Stimulated activated CD4-positive, alpha-beta T cell treated with anti-CD3 and anti-CD28 coated beads, Interleukin-4, amount 100 ng/mL, for 1 hour (primary cell): ENCODE measurements at regions not wholly inside any gene's neighbourhood (a gene's known extent, or its start where the extent isn't known, plus 50 kb on each side); places are given as distances from the start of the nearest gene placed in this dataset.
"Not testable (repeated sequence)": the region's sequence is repeated elsewhere in the genome, so short reads cannot be mapped to it uniquely, and the experiment has no call there.

Experiments
- DNase-seq: peaks from one replicate; pipeline ENCODE4 v3.0.0-alpha.2; 2020

DNA sequence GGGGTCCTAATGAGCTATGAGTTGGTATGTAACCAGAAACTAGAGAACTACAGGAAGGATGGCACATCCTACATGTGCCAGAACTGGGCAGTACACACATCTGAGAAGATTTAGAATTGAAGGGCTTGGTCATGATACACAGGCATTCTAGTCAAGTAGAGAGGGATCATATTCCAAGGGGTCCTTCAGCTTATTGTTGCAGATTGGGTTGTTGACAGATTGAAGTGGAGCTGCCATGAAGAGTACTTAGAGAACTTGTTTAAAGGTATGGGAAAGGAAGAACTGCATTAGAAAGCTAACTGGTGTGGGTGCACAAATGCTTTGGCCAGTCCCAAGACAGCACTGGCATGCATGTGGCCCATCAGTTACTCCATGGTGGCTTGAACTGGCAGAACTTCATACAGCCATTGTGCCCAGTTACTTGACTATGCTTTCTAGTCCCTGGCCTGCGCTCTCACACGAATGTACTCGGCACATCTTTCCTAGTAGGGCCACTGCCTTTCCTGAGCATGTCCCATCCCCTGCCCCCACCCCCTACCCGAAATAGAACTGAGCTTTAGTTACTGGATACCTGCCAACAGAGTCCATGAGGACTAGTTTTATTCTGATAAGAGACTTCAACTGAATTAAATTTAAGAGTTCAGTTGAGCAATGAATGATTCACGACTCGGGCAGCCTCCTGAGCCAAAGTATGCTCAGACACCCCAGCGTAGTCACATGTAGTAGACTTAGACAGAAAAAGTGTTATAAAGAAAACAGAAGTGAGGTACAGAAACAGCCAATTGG lies 64.0 kb downstream of the CCNG2 start:
- no peak for DNase-seq

- no peak for DNase-seq
These were observed 68.0 kb downstream of the CCNG2 start for GRCh38 chr4:77225022-77225421.

DNA sequence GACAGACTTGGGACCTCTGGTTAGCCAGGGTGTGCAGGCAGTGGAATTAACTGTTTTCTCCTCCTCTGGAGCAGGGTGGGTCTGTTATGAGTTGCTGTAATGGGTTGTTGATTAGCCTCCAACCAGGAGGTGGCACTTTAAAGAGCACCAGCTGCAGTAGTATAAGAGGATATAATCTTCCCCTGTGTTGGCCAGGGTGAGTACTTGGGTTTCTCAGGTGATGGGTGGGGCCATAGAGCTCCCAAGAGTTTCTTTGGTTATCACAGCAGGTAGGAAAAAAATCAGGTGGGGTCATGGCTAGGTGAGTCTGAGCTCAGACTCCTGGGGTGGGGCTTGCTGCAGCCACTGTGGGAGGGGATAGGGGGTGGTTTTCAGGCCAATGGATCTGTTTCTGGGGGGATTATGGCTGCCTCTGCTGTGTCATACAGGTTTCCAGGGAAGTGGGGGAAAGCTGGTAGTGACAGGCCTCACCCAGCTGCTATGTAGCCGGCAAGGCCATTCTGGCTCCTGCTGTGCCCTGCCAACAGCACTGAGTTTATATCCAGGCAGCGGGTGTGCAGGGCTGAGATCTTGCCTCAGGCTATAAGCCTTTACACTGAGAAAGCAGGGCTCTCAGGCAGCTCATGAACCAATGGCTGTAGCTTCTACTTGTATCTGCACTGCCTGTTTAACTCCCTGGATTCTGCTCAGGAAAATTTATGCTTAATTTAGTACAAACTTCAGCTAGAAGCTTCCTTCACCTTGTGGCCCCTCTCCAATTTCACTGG lies 70.1 kb downstream of the CCNG2 start:
- no peak for DNase-seq

- no peak for DNase-seq
These were observed 72.4 kb downstream of the CCNG2 start for GRCh38 chr4:77229433-77229832.

GRCh38 chr4:77232653-77233052 lies 75.6 kb downstream of the CCNG2 start:
- DNase-seq = no peak

- no peak for DNase-seq
These were observed 78.4 kb downstream of the CCNG2 start for GRCh38 chr4:77235289-77235854.

DNA sequence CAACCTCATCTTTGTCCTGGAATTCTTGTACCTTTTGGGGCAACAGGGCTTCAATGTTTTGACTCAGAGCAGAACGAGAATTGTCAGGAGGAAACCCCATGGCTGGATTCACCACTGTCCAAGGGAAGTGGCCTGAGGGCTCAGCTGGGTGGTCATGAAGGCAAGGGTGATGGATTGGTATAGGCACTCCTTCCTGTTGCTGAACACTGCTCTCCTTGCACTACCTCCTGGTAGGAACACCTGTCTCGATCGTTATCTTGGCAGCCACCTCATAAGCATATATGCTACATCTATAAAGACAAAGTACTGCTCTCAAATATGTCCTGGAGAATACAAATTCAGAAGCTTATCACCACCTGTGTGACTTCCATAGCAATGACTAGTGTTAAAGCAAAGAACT lies 79.8 kb downstream of the CCNG2 start:
- DNase-seq = no peak

- peak; percentile 62 for DNase-seq
These were observed 83.6 kb downstream of the CCNG2 start for GRCh38 chr4:77240469-77241066.

- no peak for DNase-seq
These were observed 91.8 kb downstream of the CCNG2 start for GRCh38 chr4:77248805-77249204.

DNA sequence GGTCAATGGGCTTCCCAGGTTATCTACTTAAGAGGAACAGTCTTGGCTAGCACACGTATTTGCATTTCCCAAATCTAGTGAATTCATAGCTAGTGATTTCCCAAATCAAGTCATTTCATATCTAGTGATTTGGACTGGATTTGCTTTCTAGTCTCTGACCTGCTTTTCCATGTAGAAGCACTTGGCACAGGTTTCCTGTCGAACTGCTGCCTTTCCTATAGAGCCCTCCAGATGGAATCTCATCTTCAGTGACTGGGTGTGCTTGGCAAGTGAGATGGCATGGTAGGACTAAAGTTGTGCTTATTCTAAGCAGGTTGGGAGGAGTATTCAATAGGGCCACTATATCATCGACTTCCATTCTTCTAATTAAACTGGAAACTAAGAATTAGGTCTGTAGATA lies 94.7 kb downstream of the CCNG2 start:
- DNase-seq = no peak

DNA sequence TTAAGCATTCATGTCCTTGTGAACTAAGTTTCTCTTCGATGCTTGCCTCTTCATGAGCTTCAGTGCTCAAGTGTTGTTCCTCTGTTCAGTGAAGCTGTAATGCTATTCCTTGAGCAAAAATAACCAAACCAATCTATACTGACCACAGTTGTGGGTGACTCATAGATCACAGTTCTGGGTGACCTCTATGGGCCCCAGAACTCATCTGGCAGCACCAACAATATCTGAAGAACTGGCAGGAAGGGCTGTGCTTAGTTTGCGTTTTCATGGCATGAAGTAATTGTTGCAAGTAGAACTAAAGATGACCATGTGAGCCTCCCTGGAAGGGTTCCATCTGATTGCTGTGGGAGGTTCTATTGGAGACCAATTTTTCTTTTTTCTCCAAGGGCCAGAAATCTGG lies 106.2 kb downstream of the CCNG2 start:
- DNase-seq = no peak

- not testable (repeated sequence) for DNase-seq
These were observed 107.0 kb downstream of the CCNG2 start for GRCh38 chr4:77263976-77264375.

- DNase-seq = no peak
These were observed 107.8 kb downstream of the CCNG2 start for GRCh38 chr4:77264826-77265225.

DNA sequence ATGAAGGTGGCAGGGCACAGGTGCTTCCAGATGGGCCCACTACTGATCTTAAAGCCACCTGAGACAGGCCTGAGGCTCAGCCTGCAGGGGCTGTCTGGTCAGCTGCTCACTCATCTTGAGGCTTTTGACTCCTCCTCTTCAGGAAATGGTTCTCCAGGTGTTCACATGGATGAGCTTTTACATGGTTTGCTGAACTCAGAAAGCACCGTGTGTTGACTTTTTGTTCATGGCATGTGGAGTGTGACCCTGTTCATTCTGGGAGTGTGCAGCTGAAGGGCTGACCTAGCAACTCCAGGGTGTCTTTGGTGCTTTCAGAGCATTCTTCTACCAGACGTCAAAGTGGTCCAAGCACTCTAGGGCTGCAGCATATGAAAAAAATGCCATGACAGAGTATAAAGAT lies 111.1 kb downstream of the CCNG2 start:
- DNase-seq = no peak

DNA sequence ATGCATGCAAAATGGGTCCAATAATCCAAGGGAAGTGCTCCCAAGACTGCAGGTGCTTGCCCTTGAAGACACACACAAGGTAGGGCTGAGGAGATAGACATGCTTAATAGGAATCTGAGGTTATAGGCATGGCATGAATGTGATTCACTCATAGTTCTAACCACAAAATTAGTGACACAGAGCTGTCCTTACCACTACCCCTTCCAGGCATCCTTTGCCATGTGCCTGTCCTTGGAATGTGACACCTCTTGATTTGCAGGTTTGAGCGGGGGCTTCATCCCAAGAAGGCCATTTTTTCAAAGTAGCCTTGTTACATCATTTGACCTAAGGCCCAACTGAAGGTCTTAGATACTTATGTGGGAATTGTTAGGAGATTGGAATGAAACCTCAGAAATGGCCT lies 112.5 kb downstream of the CCNG2 start:
- DNase-seq = no peak

- DNase-seq = no peak
These were observed 116.4 kb downstream of the CCNG2 start for GRCh38 chr4:77273412-77273811.

GRCh38 chr4:77279114-77279513 lies 122.1 kb downstream of the CCNG2 start:
- DNase-seq = not testable (repeated sequence)

- DNase-seq = no peak
These were observed 125.3 kb downstream of the CCNG2 start for GRCh38 chr4:77282305-77282704.

DNA sequence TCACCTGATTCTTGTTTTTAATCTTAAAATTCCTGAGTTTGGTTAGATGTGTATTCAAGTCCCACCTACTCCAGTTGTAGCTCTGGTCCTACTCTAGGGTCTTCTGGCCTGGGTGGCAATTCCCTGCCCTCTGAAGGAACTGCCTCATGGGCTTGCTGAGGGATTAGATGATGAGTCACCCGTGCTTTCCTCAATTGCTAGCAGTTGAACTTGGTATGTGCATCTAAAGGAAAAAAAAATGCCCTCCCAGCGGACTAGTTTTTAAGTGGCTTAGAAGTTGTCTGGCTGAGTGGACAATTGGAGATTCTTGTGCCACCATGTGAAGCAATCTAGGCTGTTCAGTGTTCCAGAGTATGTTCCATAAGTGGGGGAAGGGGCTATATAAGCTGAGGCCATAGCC lies 127.0 kb downstream of the CCNG2 start:
- no peak for DNase-seq

DNA sequence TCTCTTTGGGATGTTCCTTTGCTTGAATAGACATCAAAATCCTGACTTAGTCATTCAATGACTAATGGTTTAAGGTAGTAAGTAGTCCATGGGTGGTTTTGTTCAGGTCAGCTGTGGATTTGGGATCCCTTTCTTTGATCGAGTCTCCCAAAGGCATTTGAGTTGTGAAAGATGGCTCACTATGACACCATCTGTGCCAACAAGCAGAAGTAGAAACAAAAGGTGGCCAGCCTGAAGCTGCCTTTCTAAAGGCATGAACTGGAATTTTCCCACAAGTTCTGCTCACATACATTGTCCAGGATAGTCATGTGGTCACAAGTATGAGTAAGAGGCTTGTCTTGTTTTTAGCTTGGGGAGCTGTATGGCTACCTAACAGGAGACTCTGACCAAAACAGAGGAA lies 129.9 kb downstream of the CCNG2 start:
- no peak for DNase-seq

GRCh38 chr4:77293426-77293825 lies 136.4 kb downstream of the CCNG2 start:
- DNase-seq = no peak

DNA sequence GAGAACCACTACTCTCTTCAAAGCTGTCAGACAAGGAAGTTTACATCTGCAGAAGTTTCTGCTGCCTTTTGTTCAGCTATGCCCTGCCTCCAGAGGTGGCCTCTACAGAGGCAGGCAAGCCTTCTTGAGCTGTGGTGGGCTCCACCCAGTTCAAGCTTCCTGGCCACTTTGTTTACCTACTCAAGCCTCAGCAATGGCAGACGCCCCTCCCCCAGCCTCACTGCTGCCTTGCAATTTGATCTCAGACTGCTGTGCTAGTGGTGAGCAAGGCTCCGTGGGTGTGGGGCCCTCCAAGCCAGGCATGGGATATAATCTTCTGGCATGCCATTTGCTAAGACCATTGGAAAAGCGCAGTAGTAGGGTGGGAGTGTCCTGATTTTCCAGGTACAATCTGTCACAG lies 144.0 kb downstream of the CCNG2 start:
- DNase-seq = not testable (repeated sequence)

DNA sequence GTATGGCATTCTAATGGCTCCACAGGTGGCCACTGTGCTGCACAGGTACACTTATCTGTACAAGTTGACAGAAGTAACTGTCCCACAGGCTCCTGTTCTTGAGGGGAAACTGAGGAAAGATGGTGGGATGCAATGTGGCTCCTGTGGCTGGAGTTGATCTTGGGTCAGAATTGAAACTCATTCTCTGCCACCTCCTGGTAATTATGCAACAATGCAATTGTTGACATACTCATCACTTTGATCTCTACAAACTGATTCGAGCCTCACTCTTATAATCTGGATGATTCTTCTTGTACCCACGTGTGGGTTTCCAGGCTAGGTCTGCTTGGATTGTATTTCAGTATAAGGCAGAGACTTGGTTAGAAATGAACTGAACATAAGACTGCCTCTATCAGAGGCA lies 148.8 kb downstream of the CCNG2 start:
- no peak for DNase-seq

DNA sequence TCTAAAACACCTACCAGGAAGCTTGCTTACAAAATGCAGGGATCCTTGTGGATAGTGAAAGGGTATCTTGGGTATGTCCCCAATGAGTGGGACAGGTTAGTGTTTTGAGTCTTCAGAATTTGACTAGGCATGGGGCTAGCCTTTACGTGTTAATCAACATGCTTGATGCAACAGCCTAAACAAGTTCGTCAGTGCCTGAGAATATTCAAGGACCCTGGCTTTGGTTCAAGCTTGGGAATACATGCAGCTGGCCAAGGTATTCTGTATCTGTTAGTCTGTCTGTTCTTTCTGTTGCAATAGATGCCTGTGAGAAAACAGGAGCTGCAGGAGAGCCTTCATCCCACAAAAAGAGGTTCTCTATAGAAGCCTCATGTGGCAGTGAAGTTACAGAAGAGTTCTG lies 149.5 kb downstream of the CCNG2 start:
- DNase-seq = no peak
